ENCODE measurements at regions not wholly inside any gene's neighbourhood (a gene's known extent, or its start where the extent isn't known, plus 50 kb on each side); places are given as distances from the start of the nearest gene placed in this dataset.

- no peak for TF ChIP-seq POLR2A (IDR thresholded peaks at IDR 0.05)
- TF ChIP-seq, protein P1, sequence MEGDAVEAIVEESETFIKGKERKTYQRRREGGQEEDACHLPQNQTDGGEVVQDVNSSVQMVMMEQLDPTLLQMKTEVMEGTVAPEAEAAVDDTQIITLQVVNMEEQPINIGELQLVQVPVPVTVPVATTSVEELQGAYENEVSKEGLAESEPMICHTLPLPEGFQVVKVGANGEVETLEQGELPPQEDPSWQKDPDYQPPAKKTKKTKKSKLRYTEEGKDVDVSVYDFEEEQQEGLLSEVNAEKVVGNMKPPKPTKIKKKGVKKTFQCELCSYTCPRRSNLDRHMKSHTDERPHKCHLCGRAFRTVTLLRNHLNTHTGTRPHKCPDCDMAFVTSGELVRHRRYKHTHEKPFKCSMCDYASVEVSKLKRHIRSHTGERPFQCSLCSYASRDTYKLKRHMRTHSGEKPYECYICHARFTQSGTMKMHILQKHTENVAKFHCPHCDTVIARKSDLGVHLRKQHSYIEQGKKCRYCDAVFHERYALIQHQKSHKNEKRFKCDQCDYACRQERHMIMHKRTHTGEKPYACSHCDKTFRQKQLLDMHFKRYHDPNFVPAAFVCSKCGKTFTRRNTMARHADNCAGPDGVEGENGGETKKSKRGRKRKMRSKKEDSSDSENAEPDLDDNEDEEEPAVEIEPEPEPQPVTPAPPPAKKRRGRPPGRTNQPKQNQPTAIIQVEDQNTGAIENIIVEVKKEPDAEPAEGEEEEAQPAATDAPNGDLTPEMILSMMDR (IDR thresholded peaks at IDR 0.05): no peak
Measured at GRCh38 chr1:184870319-184870718, 104.0 kb downstream of the NIBAN1 start.

Data from thyroid gland (tissue), 4 donors.